ENCODE measurements at regions not wholly inside any gene's neighbourhood (a gene's known extent, or its start where the extent isn't known, plus 50 kb on each side); places are given as distances from the start of the nearest gene placed in this dataset.

DNA sequence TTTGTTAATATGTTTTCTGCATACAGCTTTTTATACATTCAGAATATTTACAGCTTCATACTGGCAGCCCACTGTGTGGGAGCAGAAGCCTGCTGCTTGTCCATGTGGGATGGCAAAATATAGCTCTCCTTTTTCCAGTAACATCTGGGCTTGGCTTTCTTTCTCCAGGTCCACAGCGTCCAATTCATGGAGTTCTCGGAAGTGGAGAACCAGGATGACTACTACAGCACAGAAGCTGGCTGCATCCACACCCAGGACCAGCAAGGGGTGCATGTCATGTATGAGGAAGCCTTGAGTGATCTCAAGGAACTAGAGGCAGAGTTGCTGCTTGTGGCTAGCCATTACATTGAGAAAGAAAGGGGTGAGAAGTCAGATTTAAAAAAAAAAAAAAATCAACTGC is 143.1 kb downstream of the CD164 start:
- no peak overlapping the region for H3K27ac ChIP-seq (ENCODE audit: low read length)
- no peak overlapping the region for H3K9ac ChIP-seq (ENCODE audit: low read length)
- H3K4me3 ChIP-seq (ENCODE audit: low read length), result no peak overlapping the region
- H3K9me2 ChIP-seq (ENCODE audit: insufficient read depth, low read length), result no peaks in the 10 kb centered on the region
- no peaks in the 10 kb centered on the region for H3K36me3 ChIP-seq (ENCODE audit: insufficient read depth, low read length)
- H3K9me3 ChIP-seq (ENCODE audit: low read length), result no peaks in the 10 kb centered on the region
- no peaks in the 10 kb centered on the region for H3K79me2 ChIP-seq (replicated peaks; ENCODE audit: insufficient read depth, low read length)
- no peak overlapping the region for H2AFZ ChIP-seq (ENCODE audit: low read depth, low read length)
- TF ChIP-seq, protein P1, sequence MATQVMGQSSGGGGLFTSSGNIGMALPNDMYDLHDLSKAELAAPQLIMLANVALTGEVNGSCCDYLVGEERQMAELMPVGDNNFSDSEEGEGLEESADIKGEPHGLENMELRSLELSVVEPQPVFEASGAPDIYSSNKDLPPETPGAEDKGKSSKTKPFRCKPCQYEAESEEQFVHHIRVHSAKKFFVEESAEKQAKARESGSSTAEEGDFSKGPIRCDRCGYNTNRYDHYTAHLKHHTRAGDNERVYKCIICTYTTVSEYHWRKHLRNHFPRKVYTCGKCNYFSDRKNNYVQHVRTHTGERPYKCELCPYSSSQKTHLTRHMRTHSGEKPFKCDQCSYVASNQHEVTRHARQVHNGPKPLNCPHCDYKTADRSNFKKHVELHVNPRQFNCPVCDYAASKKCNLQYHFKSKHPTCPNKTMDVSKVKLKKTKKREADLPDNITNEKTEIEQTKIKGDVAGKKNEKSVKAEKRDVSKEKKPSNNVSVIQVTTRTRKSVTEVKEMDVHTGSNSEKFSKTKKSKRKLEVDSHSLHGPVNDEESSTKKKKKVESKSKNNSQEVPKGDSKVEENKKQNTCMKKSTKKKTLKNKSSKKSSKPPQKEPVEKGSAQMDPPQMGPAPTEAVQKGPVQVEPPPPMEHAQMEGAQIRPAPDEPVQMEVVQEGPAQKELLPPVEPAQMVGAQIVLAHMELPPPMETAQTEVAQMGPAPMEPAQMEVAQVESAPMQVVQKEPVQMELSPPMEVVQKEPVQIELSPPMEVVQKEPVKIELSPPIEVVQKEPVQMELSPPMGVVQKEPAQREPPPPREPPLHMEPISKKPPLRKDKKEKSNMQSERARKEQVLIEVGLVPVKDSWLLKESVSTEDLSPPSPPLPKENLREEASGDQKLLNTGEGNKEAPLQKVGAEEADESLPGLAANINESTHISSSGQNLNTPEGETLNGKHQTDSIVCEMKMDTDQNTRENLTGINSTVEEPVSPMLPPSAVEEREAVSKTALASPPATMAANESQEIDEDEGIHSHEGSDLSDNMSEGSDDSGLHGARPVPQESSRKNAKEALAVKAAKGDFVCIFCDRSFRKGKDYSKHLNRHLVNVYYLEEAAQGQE (IDR thresholded peaks at IDR 0.05; ENCODE audit: borderline replicate concordance), result no peak
- TF ChIP-seq SMC3 (conservative IDR thresholded peaks at IDR 0.05; ENCODE audit: poor library complexity), result no peak
- H3K27me3 ChIP-seq (ENCODE audit: insufficient read depth, low read depth, low read length), result no peaks in the 10 kb centered on the region
- no peaks in the 10 kb centered on the region for H4K20me1 ChIP-seq (ENCODE audit: insufficient read depth)
- no peaks in the 10 kb centered on the region for H3F3A ChIP-seq (ENCODE audit: insufficient read depth, low read length, poor library complexity, severe bottlenecking)
- H3K4me2 ChIP-seq (ENCODE audit: low read length), result no peak overlapping the region

DNA sequence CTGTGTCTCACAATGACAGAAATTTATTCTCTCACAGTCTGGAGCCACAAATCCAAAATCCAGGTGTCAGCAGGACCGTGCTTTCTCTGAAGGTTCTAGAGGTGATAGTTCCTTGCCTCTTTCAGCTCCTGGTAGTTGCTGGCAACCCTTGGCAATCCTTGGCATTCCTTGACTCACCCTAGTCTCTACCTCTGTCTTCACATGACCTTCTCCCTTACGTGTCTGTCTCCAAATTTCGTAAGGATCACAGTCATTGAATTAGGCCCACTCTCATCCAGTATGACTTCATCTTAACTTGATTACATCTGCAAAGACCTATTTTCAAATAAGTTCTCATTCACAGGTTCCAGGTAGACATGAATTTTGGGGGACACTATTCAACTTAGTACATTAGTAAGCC is 143.1 kb downstream of the CEP57L1 start:
- no peaks in the 10 kb centered on the region for H3K79me2 ChIP-seq (replicated peaks; ENCODE audit: insufficient read depth, low read length)
- no peaks in the 10 kb centered on the region for H3K9me2 ChIP-seq (ENCODE audit: insufficient read depth, low read length)
- no peaks in the 10 kb centered on the region for H4K20me1 ChIP-seq (ENCODE audit: insufficient read depth)
- H3K4me3 ChIP-seq (ENCODE audit: low read length), result no peak overlapping the region
- H3K27me3 ChIP-seq (ENCODE audit: insufficient read depth, low read depth, low read length), result no peaks in the 10 kb centered on the region
- TF ChIP-seq EP300 (conservative IDR thresholded peaks at IDR 0.05; ENCODE audit: poor library complexity, severe bottlenecking) (no peak), MXI1 (conservative IDR thresholded peaks at IDR 0.05; ENCODE audit: poor library complexity, severe bottlenecking) (no peak), POLR2AphosphoS5 (IDR thresholded peaks at IDR 0.05) (no peak), SMC3 (conservative IDR thresholded peaks at IDR 0.05; ENCODE audit: poor library complexity) (no peak)
- TF ChIP-seq, protein P2, sequence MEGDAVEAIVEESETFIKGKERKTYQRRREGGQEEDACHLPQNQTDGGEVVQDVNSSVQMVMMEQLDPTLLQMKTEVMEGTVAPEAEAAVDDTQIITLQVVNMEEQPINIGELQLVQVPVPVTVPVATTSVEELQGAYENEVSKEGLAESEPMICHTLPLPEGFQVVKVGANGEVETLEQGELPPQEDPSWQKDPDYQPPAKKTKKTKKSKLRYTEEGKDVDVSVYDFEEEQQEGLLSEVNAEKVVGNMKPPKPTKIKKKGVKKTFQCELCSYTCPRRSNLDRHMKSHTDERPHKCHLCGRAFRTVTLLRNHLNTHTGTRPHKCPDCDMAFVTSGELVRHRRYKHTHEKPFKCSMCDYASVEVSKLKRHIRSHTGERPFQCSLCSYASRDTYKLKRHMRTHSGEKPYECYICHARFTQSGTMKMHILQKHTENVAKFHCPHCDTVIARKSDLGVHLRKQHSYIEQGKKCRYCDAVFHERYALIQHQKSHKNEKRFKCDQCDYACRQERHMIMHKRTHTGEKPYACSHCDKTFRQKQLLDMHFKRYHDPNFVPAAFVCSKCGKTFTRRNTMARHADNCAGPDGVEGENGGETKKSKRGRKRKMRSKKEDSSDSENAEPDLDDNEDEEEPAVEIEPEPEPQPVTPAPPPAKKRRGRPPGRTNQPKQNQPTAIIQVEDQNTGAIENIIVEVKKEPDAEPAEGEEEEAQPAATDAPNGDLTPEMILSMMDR (IDR thresholded peaks at IDR 0.05; ENCODE audit: poor library complexity, severe bottlenecking), result no peak
- H3K4me2 ChIP-seq (ENCODE audit: low read length), result no peak overlapping the region
- H3F3A ChIP-seq (ENCODE audit: insufficient read depth, low read length, poor library complexity, severe bottlenecking), result no peaks in the 10 kb centered on the region
- H3K9me3 ChIP-seq (ENCODE audit: low read length), result no peaks in the 10 kb centered on the region
- no peak overlapping the region for H3K27ac ChIP-seq (ENCODE audit: low read length)
- H3K9ac ChIP-seq (ENCODE audit: low read length), result no peak overlapping the region
- no peaks in the 10 kb centered on the region for H3K36me3 ChIP-seq (ENCODE audit: insufficient read depth, low read length)
- H2AFZ ChIP-seq (ENCODE audit: low read depth, low read length), result no peak overlapping the region

DNA sequence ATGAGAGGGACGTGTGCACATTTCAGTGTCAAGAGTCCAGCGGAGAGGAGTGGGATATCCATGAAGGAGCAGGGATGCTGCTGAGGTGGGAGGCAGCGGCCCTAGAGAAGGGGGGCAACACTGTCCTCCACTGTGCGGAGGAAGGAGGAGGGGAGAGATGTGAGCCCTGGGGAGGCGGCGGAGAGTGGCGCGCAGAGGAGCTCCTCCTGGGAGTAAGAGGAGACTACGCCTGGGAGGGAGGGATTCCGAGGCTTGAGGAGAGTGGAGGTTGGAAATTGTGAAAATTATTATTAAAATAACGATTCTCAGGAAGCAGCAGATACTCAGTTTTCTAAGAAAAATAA is 142.7 kb downstream of the CEP57L1 start:
- H3K27ac ChIP-seq (ENCODE audit: low read length), result no peak overlapping the region
- H2AFZ ChIP-seq (ENCODE audit: low read depth, low read length), result no peak overlapping the region
- no peaks in the 10 kb centered on the region for H3K27me3 ChIP-seq (ENCODE audit: insufficient read depth, low read depth, low read length)
- H3K79me2 ChIP-seq (replicated peaks; ENCODE audit: insufficient read depth, low read length), result no peaks in the 10 kb centered on the region
- no peaks in the 10 kb centered on the region for H3K9me3 ChIP-seq (ENCODE audit: low read length)
- no peak overlapping the region for H3K9ac ChIP-seq (ENCODE audit: low read length)
- no peak for TF ChIP-seq TAF1 (IDR thresholded peaks at IDR 0.05; ENCODE audit: low read depth)
- H4K20me1 ChIP-seq (ENCODE audit: insufficient read depth), result no peaks in the 10 kb centered on the region
- no peak overlapping the region for H3K4me3 ChIP-seq (ENCODE audit: low read length)
- no peak overlapping the region for H3K4me2 ChIP-seq (ENCODE audit: low read length)
- no peaks in the 10 kb centered on the region for H3K9me2 ChIP-seq (ENCODE audit: insufficient read depth, low read length)
- H3F3A ChIP-seq (ENCODE audit: insufficient read depth, low read length, poor library complexity, severe bottlenecking), result no peaks in the 10 kb centered on the region
- no peaks in the 10 kb centered on the region for H3K36me3 ChIP-seq (ENCODE audit: insufficient read depth, low read length)

Data from neural cell (in vitro differentiated cells).